ENCODE measurements at regions not wholly inside any gene's neighbourhood (a gene's known extent, or its start where the extent isn't known, plus 50 kb on each side); places are given as distances from the start of the nearest gene placed in this dataset.

DNA sequence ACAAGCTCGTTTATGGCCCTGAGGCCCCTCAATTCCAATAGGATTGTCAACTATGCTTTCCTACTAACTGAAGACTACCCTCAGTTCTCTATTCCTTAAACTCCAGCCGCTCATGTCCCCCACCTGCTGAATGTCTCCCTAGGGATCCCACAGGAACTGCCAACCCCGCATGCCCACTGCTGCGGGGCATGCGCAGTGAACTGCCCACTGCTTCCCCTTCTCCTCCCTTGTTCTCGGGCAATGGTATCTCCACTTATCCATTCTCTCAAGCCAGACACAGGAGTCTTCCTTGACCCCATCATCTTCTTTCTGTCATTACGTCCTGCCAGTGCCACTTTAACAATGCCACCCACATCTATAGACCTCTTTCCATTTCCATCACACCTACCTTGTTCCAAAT lies 90.0 kb downstream of the FGF18 start:
- no peak for DNase-seq

DNA sequence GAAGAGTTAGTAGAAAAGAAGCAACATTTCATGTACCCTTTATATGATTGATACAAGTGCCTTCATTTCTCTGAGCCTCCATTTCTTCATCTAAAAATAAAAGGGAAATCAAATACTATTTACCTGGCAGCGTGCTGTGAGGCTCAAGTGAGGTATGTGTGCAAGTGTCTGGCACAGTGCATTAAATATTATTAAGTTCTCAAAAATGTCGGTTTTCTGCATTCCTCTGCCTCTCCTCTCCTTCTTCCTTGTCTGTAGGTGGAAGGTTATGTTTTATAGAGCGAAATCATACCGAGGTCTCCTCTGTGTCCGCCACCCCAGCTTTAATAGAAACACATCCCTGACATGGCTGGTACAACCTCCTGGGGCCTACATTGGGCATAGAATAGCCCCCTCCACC lies 93.0 kb downstream of the FGF18 start:
- DNase-seq, result no peak

DNA sequence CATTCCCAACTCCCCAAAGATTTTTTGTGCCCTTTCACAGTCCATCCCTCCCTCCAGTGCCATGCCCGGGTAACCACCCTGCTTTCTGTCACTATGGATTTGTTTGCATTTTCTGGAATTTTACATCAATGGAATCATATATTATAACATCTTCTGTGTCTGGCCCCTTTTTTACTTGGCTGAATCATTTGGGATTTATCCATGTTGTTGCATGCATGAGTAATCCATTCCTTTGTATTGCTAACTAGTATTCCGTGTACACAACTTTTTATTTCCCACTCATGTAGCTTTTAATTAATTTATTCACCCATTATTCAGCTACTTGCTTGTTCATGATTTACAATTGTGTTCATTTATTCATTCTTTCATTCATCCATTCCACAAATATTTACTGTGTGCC lies 94.1 kb downstream of the FGF18 start:
- no peak for DNase-seq

DNA sequence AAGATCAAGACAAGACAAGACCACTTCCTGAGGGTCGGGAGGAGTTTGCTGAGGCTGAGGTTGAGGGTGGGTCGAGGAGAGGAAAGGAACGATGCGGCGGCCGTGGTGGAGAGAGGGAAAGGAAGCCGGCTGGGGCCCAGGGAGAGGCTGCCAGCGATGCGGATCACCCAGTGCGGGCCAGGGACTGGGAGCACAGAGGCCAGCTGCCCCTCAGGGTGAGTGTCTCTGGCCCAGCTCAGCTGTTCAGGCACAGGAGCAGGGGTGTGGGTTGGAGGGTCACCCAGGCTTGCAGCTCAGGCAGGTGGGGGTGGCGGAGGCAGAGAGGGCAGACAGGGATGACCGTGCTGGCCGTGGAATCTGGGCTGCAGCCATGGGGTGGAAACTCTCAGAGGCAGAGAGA lies 99.5 kb downstream of the FGF18 start:
- DNase-seq, result no peak

DNA sequence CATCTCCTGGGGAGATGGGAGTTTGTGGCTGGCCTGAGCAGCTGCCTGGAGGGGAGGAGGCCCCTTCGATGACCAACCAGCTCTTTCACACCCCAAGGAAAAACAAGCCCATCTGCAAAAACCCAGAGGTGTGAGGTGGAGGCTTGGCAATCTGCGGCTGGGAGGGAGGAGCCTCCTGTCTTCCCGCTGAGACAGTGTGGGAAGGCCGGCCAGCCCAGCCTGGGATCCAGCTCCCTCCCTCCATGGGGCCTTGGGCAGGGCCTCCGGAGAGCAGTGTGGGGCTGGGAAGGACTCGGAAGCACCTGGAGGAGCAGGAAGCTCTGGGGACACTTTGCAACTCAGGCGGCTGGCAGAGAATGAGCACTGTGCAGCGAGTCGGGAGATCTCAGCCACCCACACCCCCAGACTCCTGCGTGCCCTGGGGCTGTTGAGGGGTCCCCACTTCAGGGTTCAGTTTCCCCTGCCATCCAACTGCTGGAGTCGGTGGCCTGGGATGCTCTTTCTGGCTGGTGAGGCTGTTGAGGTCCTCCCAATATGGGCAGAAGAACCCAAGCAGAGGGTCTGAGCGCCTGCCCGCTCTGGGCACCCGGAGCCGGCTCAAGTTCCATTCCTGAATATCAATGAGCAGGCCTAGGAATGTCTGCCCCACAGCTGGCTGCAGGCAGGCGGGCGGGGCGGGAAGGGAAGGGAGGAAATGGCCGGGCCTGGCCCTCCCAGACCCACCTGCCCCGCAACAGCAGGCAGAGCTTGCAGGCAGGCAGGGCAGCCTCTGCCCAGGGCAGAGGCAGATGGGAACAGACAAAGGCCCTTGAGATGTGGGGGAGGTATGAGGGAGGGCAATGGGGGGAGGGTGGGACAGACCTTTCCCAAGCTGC lies 101.1 kb downstream of the FGF18 start:
- no peak for DNase-seq

DNA sequence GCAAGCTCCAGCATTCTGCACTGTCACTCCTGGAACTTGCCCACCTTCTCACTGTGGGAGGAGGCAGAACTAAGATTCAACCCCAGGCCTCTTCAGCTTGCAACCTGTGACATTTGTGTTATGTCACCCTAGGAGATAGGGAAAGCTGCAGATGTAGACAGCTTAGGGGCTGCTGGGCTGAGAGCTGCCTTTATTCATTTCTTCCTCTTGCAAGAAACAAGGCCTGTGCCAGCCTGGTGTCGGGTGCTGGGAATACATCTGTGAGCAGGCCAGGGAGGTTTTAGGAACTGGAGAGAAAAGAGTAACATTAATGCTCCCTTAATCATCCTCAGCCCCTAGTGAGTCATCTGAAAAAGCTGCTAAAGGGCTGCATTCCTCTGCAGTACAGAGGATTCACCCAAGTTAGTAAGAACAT lies 101.8 kb downstream of the FGF18 start:
- no peak for DNase-seq

DNA sequence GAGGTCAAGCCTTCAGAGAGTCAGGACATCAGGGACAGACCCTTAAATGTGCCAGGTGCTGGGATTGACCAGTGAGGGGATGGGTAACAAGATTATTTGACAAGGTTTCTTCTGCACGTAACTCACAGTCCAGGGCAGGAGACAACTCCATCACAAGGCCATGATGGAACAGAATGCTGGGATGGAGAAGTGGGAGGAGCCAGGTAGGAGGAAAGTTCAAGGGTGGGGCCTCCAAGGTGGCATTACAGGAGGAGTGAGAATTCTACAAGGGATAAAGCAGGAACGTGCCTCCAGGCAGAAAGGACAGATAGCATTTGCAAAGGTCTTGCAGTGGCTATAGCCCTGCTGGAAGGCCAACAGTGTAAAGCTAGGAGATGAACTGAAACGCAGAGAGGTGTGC lies 102.2 kb downstream of the FGF18 start:
- DNase-seq, result no peak

DNA sequence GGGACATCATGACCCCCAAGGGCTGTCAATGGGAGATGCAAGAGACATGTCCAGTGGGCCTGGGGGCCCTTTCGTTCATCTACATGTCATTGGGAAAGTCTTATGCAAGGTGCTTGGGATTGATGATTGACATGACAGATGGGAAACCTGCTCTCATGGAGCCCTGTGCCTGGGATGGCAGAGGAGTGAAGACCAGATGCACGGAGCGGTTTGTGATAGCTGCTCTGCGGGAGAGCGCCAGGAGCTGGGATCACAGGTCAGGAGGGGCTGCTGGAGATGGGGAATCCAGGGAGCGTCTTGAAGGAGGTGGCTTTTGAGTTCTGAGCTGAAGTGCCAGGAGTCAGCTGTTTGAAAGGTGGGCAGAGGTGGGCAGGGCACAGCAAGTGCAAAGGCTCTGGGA lies 104.3 kb downstream of the FGF18 start:
- DNase-seq, result no peak

DNA sequence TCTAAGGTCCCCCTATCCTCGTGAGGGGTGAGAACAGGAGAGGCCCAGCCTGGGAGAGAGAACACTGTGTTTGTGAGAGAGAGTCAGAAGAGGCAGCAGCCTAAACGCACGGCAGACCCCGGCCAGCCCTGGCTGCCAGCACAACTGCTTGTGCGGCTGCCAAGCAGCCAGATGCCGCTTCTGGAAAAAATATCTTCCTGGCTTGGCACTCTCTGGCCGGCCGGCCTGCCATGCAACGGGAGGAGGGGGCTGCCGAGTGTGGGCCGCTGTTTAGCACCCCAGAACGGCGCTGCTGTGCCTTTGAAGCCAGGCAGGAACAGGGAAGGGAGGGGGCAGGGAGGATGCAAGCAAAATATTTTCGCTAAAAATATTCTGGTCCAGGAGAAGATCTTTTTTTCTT lies 105.0 kb downstream of the FGF18 start:
- DNase-seq, result no peak

DNA sequence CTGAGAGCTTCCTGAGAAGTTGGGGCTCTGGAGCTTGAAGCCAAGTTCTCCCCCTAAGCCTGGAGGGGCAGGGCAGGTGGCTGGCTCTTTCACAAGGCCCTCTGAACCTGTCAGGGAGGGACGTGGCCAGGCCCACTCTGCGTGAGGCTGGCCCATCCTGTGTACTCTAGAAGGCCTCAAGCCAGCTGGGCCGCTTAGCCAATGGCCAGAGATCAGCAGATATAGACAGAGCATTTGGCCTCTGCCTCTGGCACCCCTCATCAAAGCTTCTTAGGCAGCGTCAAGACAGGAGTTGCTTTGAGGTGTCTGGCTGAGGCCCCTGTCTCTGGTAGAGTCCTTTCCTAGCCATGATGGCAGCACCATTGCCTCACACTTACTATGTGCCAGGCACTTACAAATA lies 105.6 kb downstream of the FGF18 start:
- no peak for DNase-seq

DNA sequence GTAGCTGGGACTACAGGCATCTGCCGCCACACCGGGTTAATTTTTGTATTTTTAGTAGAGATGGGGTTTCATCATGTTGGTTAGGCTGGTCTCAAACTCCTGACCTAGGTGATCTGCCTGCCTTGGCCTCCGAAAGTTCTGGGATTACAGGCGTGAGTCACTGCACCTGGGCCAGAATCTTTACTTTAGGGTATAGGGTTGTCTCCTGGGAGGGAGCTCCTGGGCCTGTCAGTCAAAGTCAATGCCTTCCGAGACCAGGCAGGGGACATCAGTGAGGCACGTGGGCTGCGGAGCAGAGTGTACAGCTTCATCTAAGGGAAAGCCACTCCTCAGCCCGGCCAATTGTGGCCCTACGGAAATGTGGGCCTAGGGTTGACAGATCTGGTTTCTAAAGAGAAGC lies 108.6 kb downstream of the FGF18 start:
- no peak for DNase-seq

DNA sequence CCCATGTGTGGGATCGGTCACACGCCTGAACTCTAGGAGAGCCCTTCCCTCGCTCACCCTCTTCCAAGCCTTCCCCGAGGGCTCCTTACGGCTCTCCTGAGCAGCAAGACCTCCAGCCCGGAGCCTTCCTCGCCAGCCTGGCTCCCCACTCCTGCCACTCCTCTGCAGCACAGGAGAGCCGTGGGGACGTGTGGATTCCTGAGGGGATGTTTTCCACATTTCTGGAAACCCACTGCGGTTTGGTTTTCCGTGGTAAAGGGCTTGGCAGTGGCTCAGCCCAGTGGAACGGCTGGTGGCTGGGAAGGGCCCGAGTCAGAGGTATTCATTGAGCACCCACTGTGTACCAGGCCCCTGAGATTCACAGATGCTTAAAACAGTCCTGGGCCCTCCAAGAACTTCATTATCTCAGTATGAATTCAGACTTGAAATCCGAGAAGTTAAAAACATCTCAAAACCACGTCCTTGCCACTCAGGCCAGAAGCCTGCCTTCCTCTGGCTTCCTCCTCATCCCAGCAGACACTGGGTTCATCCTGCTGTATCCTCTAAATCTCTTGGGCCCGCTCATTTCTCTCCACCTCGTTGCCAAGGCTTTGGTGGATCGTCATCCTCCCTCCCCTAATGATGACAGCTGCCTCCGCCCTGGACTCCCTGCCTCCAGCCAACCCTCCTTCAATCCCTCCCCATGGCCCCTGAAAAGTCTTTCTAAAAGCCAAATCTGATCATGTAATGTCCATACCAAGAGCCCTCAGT lies 109.6 kb downstream of the FGF18 start:
- no peak for DNase-seq

DNA sequence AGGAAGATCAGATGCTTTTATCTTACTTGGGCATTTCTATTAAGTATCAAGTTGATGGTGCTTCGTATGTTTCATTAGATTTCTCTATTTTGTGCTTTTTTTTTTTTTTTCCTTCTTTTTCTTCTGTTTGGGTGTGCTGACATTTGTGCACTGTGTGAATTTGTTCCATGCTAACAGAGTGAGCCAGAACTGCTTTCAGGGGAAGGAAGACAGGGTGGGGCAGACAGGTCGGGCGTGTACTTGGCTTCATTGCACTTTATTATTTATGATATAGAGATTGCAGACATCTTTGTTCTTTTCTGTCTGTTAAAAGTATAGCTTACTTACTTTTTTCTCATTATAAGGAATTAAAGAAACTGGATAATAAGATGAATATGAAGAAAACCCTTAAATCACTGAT lies 112.2 kb downstream of the FGF18 start:
- no peak for DNase-seq

DNA sequence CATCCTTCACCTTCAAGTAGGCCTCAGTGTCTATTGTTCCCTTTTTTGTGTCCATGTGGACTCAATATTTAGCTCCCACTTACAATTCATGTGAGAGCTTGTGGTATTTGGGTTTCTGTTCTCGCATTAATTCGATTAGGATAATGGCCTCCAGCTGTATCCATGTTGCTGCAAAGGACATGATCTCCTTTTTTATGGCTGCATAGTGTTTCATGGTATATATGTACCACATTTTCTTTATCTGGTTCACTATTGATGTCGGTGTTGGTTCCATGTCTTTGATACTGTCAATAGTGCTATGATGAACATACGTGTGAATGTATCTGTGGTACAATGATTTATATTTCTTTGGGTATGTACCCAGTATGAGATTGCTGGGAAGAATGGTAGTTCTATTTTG lies 113.7 kb downstream of the FGF18 start:
- no peak for DNase-seq

DNA sequence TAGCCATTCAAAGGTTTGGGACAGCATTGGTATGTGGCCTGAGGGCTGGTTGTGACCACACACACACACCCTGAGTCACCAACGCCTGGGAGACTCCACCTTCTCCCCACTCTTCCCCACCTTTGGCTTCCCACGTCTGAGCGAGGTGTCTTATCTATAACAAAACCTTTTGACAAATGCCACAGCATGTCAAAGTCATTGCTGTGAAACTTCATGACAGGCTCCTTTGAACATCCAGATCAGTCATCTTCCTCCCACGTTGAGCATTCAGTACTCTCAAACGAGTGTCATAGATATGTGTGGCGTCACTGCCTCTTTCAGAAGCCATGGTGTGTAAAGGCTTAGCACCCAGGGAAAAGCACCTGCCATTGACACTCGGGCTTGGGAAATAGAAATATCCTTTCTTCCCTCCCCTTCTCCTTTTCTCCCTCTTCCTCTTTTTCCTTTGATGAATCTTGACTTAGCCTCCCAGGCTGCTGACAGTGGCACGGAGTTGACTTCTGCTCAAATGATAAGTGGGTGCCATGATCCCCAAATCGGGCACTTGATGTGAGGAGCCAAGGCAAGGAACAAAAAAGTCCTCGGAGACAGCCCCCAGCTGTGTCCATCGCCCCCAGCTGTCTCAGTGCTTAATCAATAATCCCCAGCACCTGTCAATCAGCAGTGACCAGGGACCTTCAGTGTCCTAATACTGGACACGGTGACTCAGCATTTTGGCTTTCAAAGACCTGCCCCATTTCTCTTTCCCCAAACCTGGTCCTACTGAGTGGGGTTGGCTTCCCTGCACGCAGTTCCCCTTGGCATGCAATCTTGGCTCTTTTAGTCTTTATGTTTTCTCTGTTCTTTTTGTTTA lies 114.8 kb downstream of the FGF18 start:
- DNase-seq, result no peak

DNA sequence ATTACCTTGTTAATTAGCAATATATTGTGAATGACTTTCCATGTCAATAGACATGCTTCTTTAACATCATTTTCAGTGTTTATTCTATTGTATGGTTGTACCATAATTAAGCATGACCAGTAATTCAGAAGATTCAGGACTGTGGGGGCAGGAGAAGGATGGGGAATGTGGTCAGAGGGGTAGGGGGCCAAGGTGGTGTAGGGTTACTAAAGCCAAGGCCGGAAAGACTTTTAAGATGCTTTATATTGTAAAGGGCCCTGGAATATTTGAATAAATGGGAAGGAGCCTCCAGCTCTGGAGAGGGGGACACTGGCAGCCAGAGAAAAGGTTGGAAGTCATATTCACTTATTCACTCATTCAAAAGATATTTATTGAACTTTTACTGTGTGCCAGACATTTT lies 115.7 kb downstream of the FGF18 start:
- no peak for DNase-seq

DNA sequence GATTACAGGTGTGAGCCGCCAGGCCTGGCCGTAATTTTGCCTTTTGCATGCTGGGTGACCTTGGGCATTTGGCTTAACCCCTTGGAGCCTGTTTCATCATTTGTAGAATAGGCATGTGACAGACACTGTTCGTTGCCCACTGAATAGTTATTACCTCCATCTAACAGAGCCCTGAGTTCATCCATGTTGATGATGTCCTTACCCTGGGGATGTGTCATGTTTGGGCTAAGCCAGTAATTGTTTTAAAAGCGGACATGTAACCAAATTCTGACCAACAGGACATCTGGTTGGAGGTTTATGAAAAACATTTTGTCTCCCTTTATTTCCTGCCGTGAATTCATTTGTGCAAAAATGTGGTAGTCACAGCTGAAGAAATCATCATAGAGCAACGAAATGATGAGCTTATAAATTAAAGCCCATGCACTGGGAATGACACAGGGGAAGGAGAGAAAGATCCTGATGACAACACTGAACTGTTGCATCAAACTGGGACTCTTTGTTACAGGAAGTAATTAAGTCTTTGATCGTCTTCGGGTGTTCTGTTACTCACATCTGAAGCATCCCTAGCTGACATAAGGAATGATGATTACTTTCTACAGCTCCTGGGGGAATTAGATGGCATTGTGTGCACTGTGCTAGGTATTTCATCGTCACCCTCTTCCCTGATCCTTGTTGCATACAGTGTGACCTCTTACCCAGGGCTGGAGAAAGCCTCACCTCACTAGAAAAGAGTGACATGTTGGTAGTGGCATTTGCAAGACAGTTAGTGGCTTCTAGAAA lies 117.8 kb downstream of the FGF18 start:
- no peak for DNase-seq

DNA sequence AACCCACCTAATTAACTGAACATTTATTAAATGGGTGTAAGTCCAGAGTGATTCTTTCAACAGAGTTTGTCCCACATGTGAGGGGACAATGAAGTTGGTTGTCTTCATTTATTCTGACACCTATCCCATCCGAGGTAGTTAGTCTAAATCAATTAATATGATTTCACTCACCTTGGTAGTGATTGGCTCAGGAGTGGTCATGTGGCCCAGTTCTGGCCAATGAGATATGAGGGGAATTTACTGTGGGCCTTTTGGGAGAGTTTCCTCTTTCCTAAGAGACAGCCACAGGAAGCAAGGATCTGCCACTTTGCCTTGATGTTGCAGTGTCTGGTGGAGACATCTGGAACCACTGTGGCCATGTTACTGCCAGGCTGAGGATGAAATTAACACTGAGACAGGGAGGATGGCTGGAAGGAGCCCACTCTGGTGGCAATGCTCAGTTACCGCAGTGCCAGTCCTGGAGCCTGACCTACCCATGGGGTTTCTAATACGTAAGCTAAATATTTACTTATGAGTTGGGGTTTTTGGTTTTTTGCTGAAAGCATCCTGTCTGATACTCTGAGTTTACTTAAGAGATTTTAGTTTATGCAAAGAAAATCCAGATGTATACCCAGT lies 118.6 kb downstream of the FGF18 start:
- no peak for DNase-seq

DNA sequence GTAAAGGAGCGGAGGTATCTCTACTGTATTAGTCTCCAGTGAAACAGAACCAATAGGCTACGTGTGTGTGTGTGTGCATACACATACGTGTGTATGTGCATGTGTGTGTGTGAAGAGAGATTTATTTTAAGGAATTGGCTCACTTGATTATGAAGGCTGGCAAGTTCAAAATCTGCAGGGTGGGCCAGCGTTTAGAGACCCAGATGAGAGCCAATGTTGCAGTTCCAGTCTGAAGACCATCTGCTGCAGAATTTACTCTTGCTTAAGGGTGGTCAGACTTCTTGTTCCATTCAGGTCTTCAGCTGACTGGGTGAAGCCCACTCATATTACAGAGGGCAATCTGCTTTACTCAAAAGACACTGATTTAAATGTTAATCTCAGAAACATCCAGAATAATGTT lies 119.2 kb downstream of the FGF18 start:
- no peak for DNase-seq

DNA sequence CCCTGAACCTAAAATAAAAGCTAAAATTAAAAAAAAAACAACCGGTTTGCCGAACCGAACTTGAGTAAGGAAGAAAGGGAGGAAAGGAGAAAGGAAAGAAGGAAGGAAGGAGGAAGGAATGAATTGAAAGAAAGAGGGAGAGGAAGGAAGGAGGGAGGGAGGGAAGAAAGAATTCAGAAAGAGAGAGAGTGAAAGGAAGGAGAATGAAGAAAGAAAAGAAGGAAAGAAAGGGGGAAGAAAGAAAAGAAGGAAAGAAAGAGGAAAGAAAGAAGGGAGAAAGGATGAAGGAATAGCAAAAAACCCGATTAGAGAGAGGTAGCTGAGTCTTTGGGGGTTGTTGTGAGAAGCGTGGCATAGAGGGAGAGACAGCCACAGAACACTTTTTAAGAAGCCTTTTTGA lies 121.4 kb downstream of the FGF18 start:
- DNase-seq, result no peak

DNA sequence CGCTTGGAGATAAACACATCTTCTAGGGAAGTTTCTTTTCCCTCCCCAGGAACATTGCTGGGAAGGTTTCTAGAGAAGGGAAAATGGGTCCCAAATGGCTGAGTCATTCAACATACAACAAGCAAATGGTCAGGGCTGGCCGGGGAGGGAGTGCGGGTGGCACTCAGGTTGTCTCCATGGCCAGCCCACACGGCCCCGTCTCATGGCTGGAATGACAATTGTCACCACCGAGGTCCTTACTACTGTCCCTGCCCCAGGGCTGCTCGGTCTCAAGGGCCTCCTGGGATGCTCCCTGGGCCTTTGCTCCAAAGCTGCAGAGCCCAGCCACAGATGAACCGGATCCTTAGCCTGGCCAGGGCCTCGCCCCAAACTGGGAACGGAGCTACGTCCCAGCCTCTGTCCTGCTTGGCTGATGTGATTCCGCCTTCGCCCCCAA lies 121.9 kb downstream of the FGF18 start:
- DNase-seq, result no peak

DNA sequence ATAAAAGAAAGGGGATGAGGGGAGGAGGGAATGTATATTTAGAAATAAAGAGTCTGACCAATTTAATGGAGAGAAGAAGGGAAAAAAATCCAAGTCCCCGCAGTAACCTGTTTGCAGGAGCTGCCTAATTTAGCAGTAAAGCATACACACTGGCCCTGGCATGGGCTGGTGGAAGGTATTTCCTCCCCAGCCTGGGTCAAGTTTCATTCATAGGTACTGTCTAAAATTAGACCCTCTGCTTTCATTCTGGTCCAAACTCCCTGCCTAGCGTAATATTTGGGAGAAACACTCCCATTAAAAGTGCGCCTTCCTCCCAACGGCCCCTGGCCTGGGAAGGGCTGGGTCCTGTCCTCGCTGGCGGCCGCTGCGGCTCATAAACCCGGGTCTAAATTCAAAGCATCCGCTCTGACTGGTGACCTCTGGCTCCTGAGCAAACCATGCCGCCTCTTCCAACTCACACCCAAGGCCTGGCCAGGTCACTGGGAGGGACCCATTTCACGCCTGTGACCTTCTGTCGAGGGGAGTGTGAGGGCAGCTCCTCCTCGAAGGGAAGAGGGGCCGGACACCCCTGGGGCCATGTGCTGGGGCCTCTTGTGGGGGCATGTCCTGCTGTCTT lies 123.2 kb downstream of the FGF18 start:
- DNase-seq, result no peak

All from NCI-H2081 (cell line).